Smooth muscle cell (in vitro differentiated cells): ENCODE measurements at regions not wholly inside any gene's neighbourhood (a gene's known extent, or its start where the extent isn't known, plus 50 kb on each side); places are given as distances from the start of the nearest gene placed in this dataset.

Experiments
- DNase-seq: peaks from one replicate; lab custom pipeline; 2025; ENCODE audit not compliant: unreplicated experiment; lab: John Stamatoyannopoulos, UW
- H2AFZ ChIP-seq: fragments of 200-600 bp; sonication (generic); 2 replicates; pipeline ENCODE4 v1.6.0; 2016; ENCODE audit warnings: antibody characterized with exemption, low read depth, mild to moderate bottlenecking
- H3F3A ChIP-seq: fragments of 200-600 bp; sonication (generic); 2 replicates; pipeline ENCODE4 v1.6.0; 2017; ENCODE audit warnings: antibody characterized with exemption, low read depth
- H3K27ac ChIP-seq: fragments of 200-600 bp; sonication (generic); 2 replicates; pipeline ENCODE4 v1.5.1; 2016; ENCODE audit warnings: low read depth, mild to moderate bottlenecking
- H3K27me3 ChIP-seq: fragments of 200-600 bp; sonication (generic); 2 replicates; pipeline ENCODE4 v1.6.1; 2016; ENCODE audit warnings: low read depth, mild to moderate bottlenecking
- H3K36me3 ChIP-seq: fragments of 200-600 bp; sonication (generic); 2 replicates; pipeline ENCODE4 v1.5.1; 2016; ENCODE audit warnings: low read depth
- H3K4me1 ChIP-seq: fragments of 200-600 bp; sonication (generic); 2 replicates; pipeline ENCODE4 v1.5.1; 2016; ENCODE audit warnings: low read depth
- H3K4me2 ChIP-seq: fragments of 200-600 bp; sonication (generic); 2 replicates; pipeline ENCODE4 v1.6.0; 2016; ENCODE audit warnings: mild to moderate bottlenecking
- H3K4me3 ChIP-seq: fragments of 200-600 bp; sonication (generic); 2 replicates; pipeline ENCODE4 v1.5.1; 2016; ENCODE audit warnings: mild to moderate bottlenecking
- H3K79me2 ChIP-seq: fragments of 200-600 bp; sonication (generic); 2 replicates; pipeline ENCODE4 v1.6.0; 2016; ENCODE audit warnings: low read depth, mild to moderate bottlenecking
- H3K9ac ChIP-seq: fragments of 200-600 bp; sonication (generic); 2 replicates; pipeline ENCODE4 v1.6.0; 2016; ENCODE audit warnings: low read depth
- H3K9me3 ChIP-seq: fragments of 200-600 bp; sonication (generic); replicated peaks from 2 replicates; pipeline ENCODE4 v1.5.1; 2016; ENCODE audit warnings: low read depth
- H4K20me1 ChIP-seq: fragments of 200-600 bp; sonication (generic); 2 replicates; pipeline ENCODE4 v1.6.0; 2016; ENCODE audit warnings: low read depth
- CTCF ChIP-seq: fragments of 200-600 bp; sonication (generic); IDR thresholded peaks from 2 replicates; pipeline ENCODE4 v1.5.1; 2017; ENCODE audit warnings: borderline replicate concordance, mild to moderate bottlenecking, antibody characterized with exemption; ENCODE audit not compliant: insufficient read depth, poor library complexity, severe bottlenecking
- WGBS: methylation state at CpG from one replicate; pipeline ENCODE4 v1.1.7; 2016; ENCODE audit warnings: low lambda C conversion rate; 5-methylcytosine and 5-hydroxymethylcytosine counted together

- no peaks in the 10 kb centered on the region for H3K9me3 ChIP-seq
- no peaks in the 10 kb centered on the region for H3K27me3 ChIP-seq
- no peak overlapping the region for H2AFZ ChIP-seq
- no peak overlapping the region for H3K9ac ChIP-seq
- 100% methylated on average over 1 of the region's 1 CpG for WGBS
- H4K20me1 ChIP-seq, result no peaks in the 10 kb centered on the region
- no peak for DNase-seq
- H3K4me1 ChIP-seq, result peaks cover 28% of the 10 kb centered on the region
- no peak for TF ChIP-seq CTCF
- H3K4me2 ChIP-seq, result no peak overlapping the region
- no peaks in the 10 kb centered on the region for H3K79me2 ChIP-seq
- no peak overlapping the region for H3K4me3 ChIP-seq
- H3K27ac ChIP-seq, result no peak overlapping the region
- H3F3A ChIP-seq, result no peaks in the 10 kb centered on the region
- no peaks in the 10 kb centered on the region for H3K36me3 ChIP-seq
Measured at GRCh38 chr3:106327696-106328025, 458.8 kb upstream of the CBLB start.

GRCh38 chr3:106328224-106328623, 459.4 kb upstream of the CBLB start:
- H4K20me1 ChIP-seq, result no peaks in the 10 kb centered on the region
- no peaks in the 10 kb centered on the region for H3K27me3 ChIP-seq
- H2AFZ ChIP-seq, result no peak overlapping the region
- no peaks in the 10 kb centered on the region for H3K79me2 ChIP-seq
- TF ChIP-seq CTCF, result no peak
- H3K9ac ChIP-seq, result no peak overlapping the region
- H3K27ac ChIP-seq, result no peak overlapping the region
- no peak for DNase-seq
- H3F3A ChIP-seq, result no peaks in the 10 kb centered on the region
- 82% methylated on average over 2 of the region's 2 CpGs for WGBS
- H3K9me3 ChIP-seq, result no peaks in the 10 kb centered on the region
- no peak overlapping the region for H3K4me2 ChIP-seq
- peaks cover 28% of the 10 kb centered on the region for H3K4me1 ChIP-seq
- H3K36me3 ChIP-seq, result no peaks in the 10 kb centered on the region
- H3K4me3 ChIP-seq, result no peak overlapping the region

- H3K79me2 ChIP-seq, result no peaks in the 10 kb centered on the region
- 54% methylated on average over 3 of the region's 3 CpGs for whole genome bisulfite sequencing
Measured at GRCh38 chr3:106329521-106329920, 460.7 kb upstream of the CBLB start.

More at GRCh38 chr3:106329521-106329920, 460.7 kb upstream of the CBLB start:
- H3K4me1 ChIP-seq, result peaks cover 33% of the 10 kb centered on the region
- no peak overlapping the region for H3K27ac ChIP-seq
- no peak for TF ChIP-seq CTCF
- no peak overlapping the region for H3K9ac ChIP-seq
- H3F3A ChIP-seq, result no peaks in the 10 kb centered on the region
- H3K9me3 ChIP-seq, result no peaks in the 10 kb centered on the region
- H2AFZ ChIP-seq, result no peak overlapping the region
- H3K4me2 ChIP-seq, result no peak overlapping the region
- no peaks in the 10 kb centered on the region for H4K20me1 ChIP-seq
- no peaks in the 10 kb centered on the region for H3K27me3 ChIP-seq
- no peaks in the 10 kb centered on the region for H3K36me3 ChIP-seq
- no peak overlapping the region for H3K4me3 ChIP-seq
- DNase-seq, result no peak
